ENCODE measurements at regions not wholly inside any gene's neighbourhood (a gene's known extent, or its start where the extent isn't known, plus 50 kb on each side); places are given as distances from the start of the nearest gene placed in this dataset.
A peak's percentile ranks its signal among the peaks of the same experiment; 100 is the strongest.

GRCh38 chrX:80139564-80139963 lies 125.0 kb downstream of the TBX22 start:
- Histone ChIP-seq H3K79me2 (ENCODE audit: insufficient read depth, low read length) (no peaks in the 10 kb centered on the region), H3K27me3 (ENCODE audit: insufficient read depth, low read length) (no peaks in the 10 kb centered on the region), H3K4me2 (ENCODE audit: low read length) (no peak overlapping the region), H3K4me1 (ENCODE audit: insufficient read depth, low read length) (no peaks in the 10 kb centered on the region), H3K36me3 (ENCODE audit: insufficient read depth, low read length) (no peaks in the 10 kb centered on the region), H3K27ac (ENCODE audit: low read depth, low read length) (no peak overlapping the region), H3K4me3 (ENCODE audit: insufficient read depth, low read depth, low read length) (no peak overlapping the region), H2AFZ (ENCODE audit: low read depth, low read length) (no peak overlapping the region), H3K9me3 (ENCODE audit: insufficient read depth, low read depth, low read length) (no peaks in the 10 kb centered on the region), H3K9ac (ENCODE audit: low read length) (no peak overlapping the region), H4K20me1 (ENCODE audit: insufficient read depth, low read length) (no peaks in the 10 kb centered on the region)
- no peaks in the 10 kb centered on the region for H3K36me3 Mint-ChIP-seq (ENCODE audit: low read depth, unreplicated experiment)
- TF ChIP-seq CTCF (IDR thresholded peaks at IDR 0.05; ENCODE audit: insufficient read depth, low read depth, low read length) (no peak), EZH2 (IDR thresholded peaks at IDR 0.05; ENCODE audit: insufficient read depth, low read length) (no peak)
- FAIRE-seq (peak; percentile 37), DNase-seq (ENCODE audit: low read depth) (no peak)
- H3K27me3 Mint-ChIP-seq (ENCODE audit: low read depth, unreplicated experiment), result no peaks in the 10 kb centered on the region
- H3K27ac Mint-ChIP-seq (ENCODE audit: unreplicated experiment), result no peak overlapping the region
- H3K4me3 Mint-ChIP-seq (ENCODE audit: unreplicated experiment), result no peak overlapping the region
- H3K9me3 Mint-ChIP-seq (ENCODE audit: unreplicated experiment), result no peaks in the 10 kb centered on the region
- H3K4me1 Mint-ChIP-seq (ENCODE audit: low read depth, unreplicated experiment), result peaks cover 4% of the 10 kb centered on the region

GRCh38 chrX:80170581-80170980 lies 156.0 kb downstream of the TBX22 start:
- Histone ChIP-seq H3K4me2 (ENCODE audit: low read length) (no peak overlapping the region), H3K4me1 (ENCODE audit: insufficient read depth, low read length) (no peaks in the 10 kb centered on the region), H3K27me3 (ENCODE audit: insufficient read depth, low read length) (no peaks in the 10 kb centered on the region), H3K27ac (ENCODE audit: low read depth, low read length) (no peak overlapping the region), H3K79me2 (ENCODE audit: insufficient read depth, low read length) (no peaks in the 10 kb centered on the region), H3K4me3 (ENCODE audit: insufficient read depth, low read depth, low read length) (no peak overlapping the region), H2AFZ (ENCODE audit: low read depth, low read length) (no peak overlapping the region), H3K36me3 (ENCODE audit: insufficient read depth, low read length) (no peaks in the 10 kb centered on the region), H3K9ac (ENCODE audit: low read length) (no peak overlapping the region), H4K20me1 (ENCODE audit: insufficient read depth, low read length) (no peaks in the 10 kb centered on the region), H3K9me3 (ENCODE audit: insufficient read depth, low read depth, low read length) (no peaks in the 10 kb centered on the region)
- Mint-ChIP-seq H3K36me3 (ENCODE audit: low read depth, unreplicated experiment) (no peaks in the 10 kb centered on the region), H3K27me3 (ENCODE audit: low read depth, unreplicated experiment) (no peaks in the 10 kb centered on the region), H3K27ac (ENCODE audit: unreplicated experiment) (no peak overlapping the region), H3K4me1 (ENCODE audit: low read depth, unreplicated experiment) (no peaks in the 10 kb centered on the region), H3K9me3 (ENCODE audit: unreplicated experiment) (peaks cover 4% of the 10 kb centered on the region), H3K4me3 (ENCODE audit: unreplicated experiment) (no peak overlapping the region)
- TF ChIP-seq CTCF (IDR thresholded peaks at IDR 0.05; ENCODE audit: insufficient read depth, low read depth, low read length) (no peak), EZH2 (IDR thresholded peaks at IDR 0.05; ENCODE audit: insufficient read depth, low read length) (no peak)
- FAIRE-seq (no peak), DNase-seq (ENCODE audit: low read depth) (no peak)

GRCh38 chrX:80173261-80173660 lies 158.7 kb downstream of the TBX22 start:
- no peak overlapping the region for H2AFZ ChIP-seq (ENCODE audit: low read depth, low read length)
- Mint-ChIP-seq H3K4me1 (ENCODE audit: low read depth, unreplicated experiment) (no peaks in the 10 kb centered on the region), H3K4me3 (ENCODE audit: unreplicated experiment) (no peak overlapping the region), H3K9me3 (ENCODE audit: unreplicated experiment) (peaks cover 2% of the 10 kb centered on the region), H3K36me3 (ENCODE audit: low read depth, unreplicated experiment) (no peaks in the 10 kb centered on the region), H3K27me3 (ENCODE audit: low read depth, unreplicated experiment) (no peaks in the 10 kb centered on the region), H3K27ac (ENCODE audit: unreplicated experiment) (no peak overlapping the region)
- no peak overlapping the region for H3K27ac ChIP-seq (ENCODE audit: low read depth, low read length)
- H4K20me1 ChIP-seq (ENCODE audit: insufficient read depth, low read length), result no peaks in the 10 kb centered on the region
- H3K4me1 ChIP-seq (ENCODE audit: insufficient read depth, low read length), result no peaks in the 10 kb centered on the region
- H3K4me3 ChIP-seq (ENCODE audit: insufficient read depth, low read depth, low read length), result no peak overlapping the region
- H3K9ac ChIP-seq (ENCODE audit: low read length), result no peak overlapping the region
- FAIRE-seq (no peak), DNase-seq (ENCODE audit: low read depth) (no peak)
- no peaks in the 10 kb centered on the region for H3K36me3 ChIP-seq (ENCODE audit: insufficient read depth, low read length)
- H3K4me2 ChIP-seq (ENCODE audit: low read length), result no peak overlapping the region
- no peak for TF ChIP-seq EZH2 (IDR thresholded peaks at IDR 0.05; ENCODE audit: insufficient read depth, low read length)
- TF ChIP-seq CTCF (IDR thresholded peaks at IDR 0.05; ENCODE audit: insufficient read depth, low read depth, low read length), result no peak
- H3K27me3 ChIP-seq (ENCODE audit: insufficient read depth, low read length), result no peaks in the 10 kb centered on the region
- H3K9me3 ChIP-seq (ENCODE audit: insufficient read depth, low read depth, low read length), result no peaks in the 10 kb centered on the region
- no peaks in the 10 kb centered on the region for H3K79me2 ChIP-seq (ENCODE audit: insufficient read depth, low read length)
